ENCODE measurements at regions not wholly inside any gene's neighbourhood (a gene's known extent, or its start where the extent isn't known, plus 50 kb on each side); places are given as distances from the start of the nearest gene placed in this dataset.

GRCh38 chr9:95620722-95621121 lies 104.0 kb upstream of the PTCH1 start:
- DNase-seq (ENCODE audit: low read depth): no peak

- no peak for DNase-seq (ENCODE audit: low read depth)
Measured at GRCh38 chr9:95620314-95620713, 103.5 kb upstream of the PTCH1 start.

GRCh38 chr9:95615246-95615645 lies 98.5 kb upstream of the PTCH1 start:
- no peak for DNase-seq (ENCODE audit: low read depth)

- no peak for DNase-seq (ENCODE audit: low read depth)
Measured at GRCh38 chr9:95613670-95614069, 96.9 kb upstream of the PTCH1 start.

- DNase-seq (ENCODE audit: low read depth): no peak
Measured at GRCh38 chr9:95611354-95611753, 94.6 kb upstream of the PTCH1 start.

- DNase-seq (ENCODE audit: low read depth): no peak
Measured at GRCh38 chr9:95610006-95610785, 93.4 kb upstream of the PTCH1 start.

- no peak for DNase-seq (ENCODE audit: low read depth)
Measured at GRCh38 chr9:95609426-95609825, 92.7 kb upstream of the PTCH1 start.

- DNase-seq (ENCODE audit: low read depth): no peak
Measured at GRCh38 chr9:95608341-95608740, 91.6 kb upstream of the PTCH1 start.

GRCh38 chr9:95607507-95607906 lies 90.7 kb upstream of the PTCH1 start:
- DNase-seq (ENCODE audit: low read depth): no peak

- no peak for DNase-seq (ENCODE audit: low read depth)
Measured at GRCh38 chr9:95606489-95607350, 89.9 kb upstream of the PTCH1 start.

GRCh38 chr9:95605816-95606488 lies 89.2 kb upstream of the PTCH1 start:
- peak; percentile 25 for DNase-seq (ENCODE audit: low read depth)

- DNase-seq (ENCODE audit: low read depth): no peak
Measured at GRCh38 chr9:95605101-95605500, 88.3 kb upstream of the PTCH1 start.

GRCh38 chr9:95598236-95598635 lies 81.5 kb upstream of the PTCH1 start:
- DNase-seq (ENCODE audit: low read depth): no peak

- DNase-seq (ENCODE audit: low read depth): no peak
Measured at GRCh38 chr9:95595721-95596295, 79.0 kb upstream of the PTCH1 start.

- DNase-seq (ENCODE audit: low read depth): no peak
Measured at GRCh38 chr9:95592931-95593330, 76.2 kb upstream of the PTCH1 start.

GRCh38 chr9:95588724-95589588 lies 72.2 kb upstream of the PTCH1 start:
- DNase-seq (ENCODE audit: low read depth): no peak

- no peak for DNase-seq (ENCODE audit: low read depth)
Measured at GRCh38 chr9:95587021-95587964, 70.5 kb upstream of the PTCH1 start.

- DNase-seq (ENCODE audit: low read depth): no peak
Measured at GRCh38 chr9:95586326-95586725, 69.6 kb upstream of the PTCH1 start.

- DNase-seq (ENCODE audit: low read depth): no peak
Measured at GRCh38 chr9:95585824-95586223, 69.1 kb upstream of the PTCH1 start.

- DNase-seq (ENCODE audit: low read depth): no peak
Measured at GRCh38 chr9:95584176-95584575, 67.4 kb upstream of the PTCH1 start.

Data from forelimb muscle (tissue), 1 donor.